LNCAP (cell line): ENCODE measurements at regions not wholly inside any gene's neighbourhood (a gene's known extent, or its start where the extent isn't known, plus 50 kb on each side); places are given as distances from the start of the nearest gene placed in this dataset.

Source experiments
- TF ChIP-seq, protein P1 (sequence below): fragments of 450-650 bp; IDR thresholded peaks from 2 replicates; pipeline ENCODE4 v1.5.1; 2017; ENCODE audit warnings: mild to moderate bottlenecking

DNA sequence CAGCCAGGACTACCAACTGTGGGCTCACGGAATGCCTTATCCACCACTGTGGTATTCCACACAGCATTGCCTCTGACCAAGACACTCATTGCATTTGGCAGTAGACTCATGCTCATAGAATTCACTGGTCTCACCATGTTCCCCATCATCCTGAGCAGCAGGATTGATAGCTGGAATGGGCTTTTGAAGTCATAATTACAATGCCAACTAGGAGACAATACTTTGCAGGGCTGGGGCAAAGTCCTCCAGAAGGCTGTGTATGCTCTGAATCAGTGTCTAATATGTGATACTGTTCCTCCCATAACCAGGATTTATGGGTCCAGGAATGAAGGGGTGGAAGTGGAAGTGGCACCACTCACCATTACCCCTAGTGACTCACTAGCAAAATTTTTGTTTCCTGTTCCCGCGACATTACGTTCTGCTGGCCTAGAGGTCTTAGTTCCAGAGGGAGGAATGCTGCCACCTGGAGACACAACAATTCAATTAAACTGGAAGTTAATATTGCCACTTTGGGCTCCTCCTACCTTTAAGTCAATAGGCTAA is 58.6 kb upstream of the CCDC80 start:
- TF ChIP-seq, protein P1, sequence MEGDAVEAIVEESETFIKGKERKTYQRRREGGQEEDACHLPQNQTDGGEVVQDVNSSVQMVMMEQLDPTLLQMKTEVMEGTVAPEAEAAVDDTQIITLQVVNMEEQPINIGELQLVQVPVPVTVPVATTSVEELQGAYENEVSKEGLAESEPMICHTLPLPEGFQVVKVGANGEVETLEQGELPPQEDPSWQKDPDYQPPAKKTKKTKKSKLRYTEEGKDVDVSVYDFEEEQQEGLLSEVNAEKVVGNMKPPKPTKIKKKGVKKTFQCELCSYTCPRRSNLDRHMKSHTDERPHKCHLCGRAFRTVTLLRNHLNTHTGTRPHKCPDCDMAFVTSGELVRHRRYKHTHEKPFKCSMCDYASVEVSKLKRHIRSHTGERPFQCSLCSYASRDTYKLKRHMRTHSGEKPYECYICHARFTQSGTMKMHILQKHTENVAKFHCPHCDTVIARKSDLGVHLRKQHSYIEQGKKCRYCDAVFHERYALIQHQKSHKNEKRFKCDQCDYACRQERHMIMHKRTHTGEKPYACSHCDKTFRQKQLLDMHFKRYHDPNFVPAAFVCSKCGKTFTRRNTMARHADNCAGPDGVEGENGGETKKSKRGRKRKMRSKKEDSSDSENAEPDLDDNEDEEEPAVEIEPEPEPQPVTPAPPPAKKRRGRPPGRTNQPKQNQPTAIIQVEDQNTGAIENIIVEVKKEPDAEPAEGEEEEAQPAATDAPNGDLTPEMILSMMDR = peak; percentile 31; the same call in 1 of the 2 replicates

DNA sequence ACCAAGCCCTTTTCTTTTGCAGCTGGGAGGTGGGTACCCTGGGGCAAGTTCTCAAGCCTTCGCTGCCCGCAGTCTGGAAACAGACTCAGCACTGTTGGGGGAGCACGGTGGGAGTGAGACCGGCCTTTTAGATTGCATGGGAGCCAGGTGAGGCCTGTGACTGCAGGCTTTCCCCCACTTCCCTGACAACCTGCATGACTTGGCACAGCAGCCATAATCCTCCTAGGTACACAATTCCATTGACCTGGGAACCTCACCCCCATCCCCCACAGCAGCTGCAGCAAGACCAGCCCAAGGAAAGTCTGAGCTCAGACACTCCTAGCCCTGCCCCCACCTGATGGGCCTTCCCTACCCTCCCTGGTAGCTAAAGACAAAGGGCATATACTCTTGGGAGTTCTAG is 52.2 kb upstream of the CCDC80 start:
- TF ChIP-seq, protein P1 = no peak
